Suprapubic skin (tissue), 3 donors: ENCODE measurements at regions not wholly inside any gene's neighbourhood (a gene's known extent, or its start where the extent isn't known, plus 50 kb on each side); places are given as distances from the start of the nearest gene placed in this dataset.

ENCODE experiments used
- EP300 ChIP-seq: sonication (generic); formaldehyde crosslinking; IDR thresholded peaks from one replicate; pipeline ENCODE4 v1.6.1; 2017; ENCODE audit warnings: antibody characterized with exemption
- POLR2A ChIP-seq, 2 donors: fragments of 450-650 bp; IDR thresholded peaks; one replicate each; pipeline ENCODE4 v1.6.1; 2017; ENCODE audit warnings: antibody characterized with exemption in 2 of 2, mild to moderate bottlenecking in 2 of 2, moderate library complexity in 2 of 2
- TF ChIP-seq, protein P1 (sequence below), 2 donors: fragments of 200-600 bp in 1 of 2; fragments of 450-650 bp in 1 of 2; sonication (generic) in 1 of 2; IDR thresholded peaks; one replicate each; pipeline ENCODE4 v1.5.1; 2016 to 2019; ENCODE audit warnings: antibody characterized with exemption in 2 of 2, mild to moderate bottlenecking in 1 of 2, moderate library complexity in 1 of 2

GRCh38 chr16:56063111-56063510 lies 128.2 kb upstream of the GNAO1 start:
- TF ChIP-seq, protein P1, sequence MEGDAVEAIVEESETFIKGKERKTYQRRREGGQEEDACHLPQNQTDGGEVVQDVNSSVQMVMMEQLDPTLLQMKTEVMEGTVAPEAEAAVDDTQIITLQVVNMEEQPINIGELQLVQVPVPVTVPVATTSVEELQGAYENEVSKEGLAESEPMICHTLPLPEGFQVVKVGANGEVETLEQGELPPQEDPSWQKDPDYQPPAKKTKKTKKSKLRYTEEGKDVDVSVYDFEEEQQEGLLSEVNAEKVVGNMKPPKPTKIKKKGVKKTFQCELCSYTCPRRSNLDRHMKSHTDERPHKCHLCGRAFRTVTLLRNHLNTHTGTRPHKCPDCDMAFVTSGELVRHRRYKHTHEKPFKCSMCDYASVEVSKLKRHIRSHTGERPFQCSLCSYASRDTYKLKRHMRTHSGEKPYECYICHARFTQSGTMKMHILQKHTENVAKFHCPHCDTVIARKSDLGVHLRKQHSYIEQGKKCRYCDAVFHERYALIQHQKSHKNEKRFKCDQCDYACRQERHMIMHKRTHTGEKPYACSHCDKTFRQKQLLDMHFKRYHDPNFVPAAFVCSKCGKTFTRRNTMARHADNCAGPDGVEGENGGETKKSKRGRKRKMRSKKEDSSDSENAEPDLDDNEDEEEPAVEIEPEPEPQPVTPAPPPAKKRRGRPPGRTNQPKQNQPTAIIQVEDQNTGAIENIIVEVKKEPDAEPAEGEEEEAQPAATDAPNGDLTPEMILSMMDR (IDR thresholded peaks at IDR 0.05), result no peak
- no peak for TF ChIP-seq EP300
- TF ChIP-seq POLR2A (IDR thresholded peaks at IDR 0.05), result no peak
